ENCODE measurements at regions not wholly inside any gene's neighbourhood (a gene's known extent, or its start where the extent isn't known, plus 50 kb on each side); places are given as distances from the start of the nearest gene placed in this dataset.

DNA sequence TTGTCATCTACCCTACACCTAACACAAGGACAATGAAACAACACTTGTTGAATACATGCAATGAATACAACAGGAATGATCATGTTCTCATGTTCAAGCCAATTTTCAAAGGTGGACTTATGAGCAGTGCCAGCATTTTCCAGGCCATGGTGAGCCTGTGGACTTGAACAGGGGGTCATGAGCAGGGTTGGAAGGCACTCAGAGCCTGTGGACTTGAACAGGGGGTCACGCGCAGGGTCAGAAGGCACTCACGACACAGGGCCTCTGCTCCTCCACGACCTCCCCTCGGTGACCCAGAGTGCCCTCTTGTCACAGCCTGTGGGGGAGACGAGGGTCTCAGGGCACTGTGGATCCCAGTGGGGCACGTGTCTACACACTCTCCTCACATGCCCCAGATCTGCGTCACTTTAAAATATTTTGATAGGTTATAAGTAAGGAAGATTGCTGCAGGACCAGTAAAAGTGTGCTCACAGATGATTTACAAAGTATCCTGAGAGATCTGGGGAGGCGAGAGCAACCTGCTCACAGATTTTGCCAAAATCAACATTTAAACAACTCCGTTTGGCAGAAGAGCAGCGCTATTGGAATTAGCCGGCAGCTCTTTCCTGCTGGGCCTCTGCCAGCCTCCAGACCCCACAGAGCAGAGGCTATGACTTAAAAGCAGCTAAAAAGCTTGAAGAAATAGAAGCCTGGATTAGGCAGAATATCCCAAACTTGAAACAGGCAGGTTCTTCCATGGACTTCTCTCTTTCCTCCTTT, 121.9 kb downstream of the TMEM18 start:
- no peak for FAIRE-seq

DNA sequence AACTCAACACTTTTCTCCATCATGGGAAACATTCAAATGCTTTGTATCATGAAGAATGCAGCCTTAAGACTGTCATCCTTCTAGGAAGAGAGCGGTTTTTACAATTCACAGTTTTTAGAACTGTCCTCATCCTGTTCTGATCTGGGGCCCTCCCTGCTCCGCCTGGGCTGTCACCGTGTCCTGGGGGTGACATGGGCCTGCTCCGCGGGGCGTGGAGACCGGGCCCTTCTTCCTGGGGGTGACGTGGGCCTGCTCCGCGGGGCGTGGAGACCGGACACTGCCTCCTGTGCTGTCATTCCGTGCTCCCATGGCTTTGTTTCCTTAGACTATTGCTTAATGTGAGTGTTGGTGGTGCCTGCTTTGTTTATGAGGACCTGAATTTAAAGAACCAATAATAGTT, 122.8 kb downstream of the TMEM18 start:
- DNase-seq (ENCODE audit: extremely low spot score, insufficient read length, low read depth) (no peak), FAIRE-seq (no peak)

More for the DNA sequence above, 121.9 kb downstream of the TMEM18 start:
- DNase-seq (ENCODE audit: extremely low spot score, insufficient read length, low read depth) = no peak

DNA sequence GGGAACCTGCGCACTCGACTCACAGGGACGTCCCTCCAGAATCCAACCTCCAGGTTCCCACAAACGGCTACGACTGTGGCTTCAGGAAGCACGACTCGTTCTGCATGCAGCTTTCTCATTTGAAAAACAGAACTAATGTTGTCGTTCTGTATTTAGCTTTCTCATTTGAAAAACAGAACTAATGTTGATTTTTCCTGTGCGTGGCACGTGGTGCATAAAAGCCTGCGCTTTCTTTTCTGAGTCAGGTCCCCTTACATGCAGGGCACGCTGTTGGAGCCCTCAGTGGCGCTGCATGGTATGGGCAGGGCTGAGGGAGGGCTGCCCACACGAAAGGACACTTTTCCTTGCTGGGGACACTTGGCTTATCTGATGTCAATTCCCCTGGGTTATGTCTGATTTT, 124.3 kb downstream of the TMEM18 start:
- DNase-seq (ENCODE audit: extremely low spot score, insufficient read length, low read depth) = no peak
- no peak for FAIRE-seq

DNA sequence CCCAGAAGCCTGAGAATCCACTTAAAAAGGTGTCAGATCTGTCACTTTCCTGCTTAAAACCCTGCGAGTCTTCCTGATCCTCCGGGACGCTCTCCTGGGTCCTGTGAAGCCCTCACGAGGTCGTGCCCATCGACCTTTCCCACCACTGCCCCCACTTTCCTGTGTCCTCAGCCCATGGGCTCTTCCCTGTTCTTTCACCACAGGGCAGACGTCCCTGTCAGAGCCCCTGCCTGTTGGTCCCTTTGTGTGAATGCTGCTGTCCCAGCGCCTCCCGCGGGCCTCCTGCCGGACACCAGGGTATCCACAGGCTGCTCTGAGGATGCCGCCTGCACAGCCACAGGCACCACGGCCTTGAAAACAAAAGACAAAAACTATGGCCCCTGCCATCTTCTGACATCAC, 125.6 kb downstream of the TMEM18 start:
- FAIRE-seq = no peak
- DNase-seq (ENCODE audit: extremely low spot score, insufficient read length, low read depth) = no peak

DNA sequence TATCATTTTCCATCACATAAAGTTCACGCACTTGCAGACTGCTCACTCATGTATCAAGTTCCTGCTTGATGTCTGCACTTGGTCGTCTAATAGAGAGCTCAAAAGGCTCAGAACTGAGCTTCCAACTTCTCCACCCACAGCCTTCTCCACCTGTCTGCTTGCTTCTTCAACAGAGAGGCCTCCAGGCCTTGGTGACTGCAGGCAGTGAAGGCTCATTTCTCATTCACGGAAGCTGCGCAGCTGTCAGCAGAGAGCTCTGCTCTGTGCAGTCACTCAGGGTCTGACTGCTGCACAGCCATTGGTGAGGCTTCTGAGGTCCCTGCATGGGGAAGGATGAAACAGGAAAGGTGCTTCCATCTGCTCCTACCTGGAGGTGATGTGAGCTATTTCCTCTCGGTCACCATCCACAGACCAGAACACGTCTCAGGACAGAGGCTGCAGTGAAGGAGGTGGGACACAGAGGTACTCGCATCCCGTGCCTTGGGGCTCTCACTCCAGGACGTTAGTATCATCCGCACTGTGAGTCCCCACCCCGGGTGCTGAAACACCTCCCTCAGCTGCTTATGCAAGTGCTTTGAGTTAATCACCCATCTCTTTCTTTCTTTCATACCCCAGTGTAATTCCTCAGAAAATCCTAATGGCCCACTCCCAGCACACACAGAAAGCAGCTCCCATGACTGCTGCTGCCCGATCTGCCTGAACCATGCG, 126.2 kb downstream of the TMEM18 start:
- FAIRE-seq (no peak), DNase-seq (ENCODE audit: extremely low spot score, insufficient read length, low read depth) (no peak)

DNA sequence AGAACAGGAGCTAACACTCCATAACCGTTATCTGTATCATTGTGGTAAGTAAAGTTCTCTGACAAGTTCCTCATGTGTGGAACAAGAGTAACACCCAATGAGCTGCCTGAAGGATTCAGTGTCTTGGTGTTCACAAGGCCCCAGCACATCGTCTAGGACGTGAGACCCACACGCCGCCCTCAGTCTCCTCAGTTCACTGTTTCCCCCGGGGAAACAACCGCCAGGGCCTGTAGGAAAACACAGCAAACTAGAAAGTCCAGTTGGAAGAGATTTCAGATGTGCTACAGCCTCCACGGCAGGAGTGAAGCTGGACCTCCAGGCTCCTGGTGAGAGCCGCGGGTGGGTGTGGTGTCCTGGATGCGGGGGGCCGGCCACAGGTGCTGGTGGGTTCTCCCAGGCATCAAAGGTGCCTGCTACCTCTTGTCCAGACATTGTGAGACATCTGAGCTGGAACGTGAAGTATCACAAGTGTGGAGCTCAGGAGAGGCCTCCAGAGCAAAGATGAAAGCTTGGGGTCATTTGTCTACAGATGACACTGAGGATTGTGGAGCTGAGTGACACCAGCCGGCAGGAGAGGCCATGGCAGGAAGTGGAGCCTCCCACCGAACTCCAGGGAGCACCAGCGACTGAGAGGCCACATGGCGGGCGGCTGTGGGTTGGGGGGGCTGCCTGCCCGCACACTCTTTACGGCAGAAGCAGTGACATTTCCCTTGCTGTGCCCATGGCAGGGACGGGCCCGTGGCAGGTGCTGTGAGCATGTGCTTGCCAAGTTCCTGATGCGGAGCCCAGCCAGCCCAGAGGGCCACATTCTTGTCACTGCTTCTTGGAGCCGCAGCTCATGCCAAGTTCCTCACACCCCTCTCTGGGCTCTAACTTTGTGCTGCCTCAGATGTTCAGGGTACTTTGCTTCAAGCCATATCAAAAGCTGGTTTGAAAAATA, 131.2 kb downstream of the TMEM18 start:
- FAIRE-seq (no peak), DNase-seq (ENCODE audit: extremely low spot score, insufficient read length, low read depth) (no peak)

DNA sequence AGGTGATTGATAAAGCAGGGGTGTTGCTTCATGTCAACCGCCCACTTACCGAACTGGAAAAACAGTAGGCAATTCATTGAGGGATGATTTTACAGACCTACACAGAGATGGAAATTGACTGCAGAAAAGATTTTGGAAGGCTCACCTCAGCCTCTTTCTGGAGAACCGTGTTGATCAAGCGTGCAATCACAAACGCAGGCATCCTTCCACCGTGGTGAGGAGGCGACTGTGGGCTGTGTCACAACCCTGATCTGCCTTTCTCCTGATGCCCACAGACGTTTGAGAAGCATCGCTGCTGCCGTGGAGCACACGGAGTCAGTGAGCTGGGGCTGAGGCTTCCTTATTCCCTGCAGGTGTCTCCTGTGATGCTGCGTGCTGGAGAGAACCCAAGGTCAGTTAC, 132.0 kb downstream of the TMEM18 start:
- no peak for DNase-seq (ENCODE audit: extremely low spot score, insufficient read length, low read depth)
- FAIRE-seq = no peak

DNA sequence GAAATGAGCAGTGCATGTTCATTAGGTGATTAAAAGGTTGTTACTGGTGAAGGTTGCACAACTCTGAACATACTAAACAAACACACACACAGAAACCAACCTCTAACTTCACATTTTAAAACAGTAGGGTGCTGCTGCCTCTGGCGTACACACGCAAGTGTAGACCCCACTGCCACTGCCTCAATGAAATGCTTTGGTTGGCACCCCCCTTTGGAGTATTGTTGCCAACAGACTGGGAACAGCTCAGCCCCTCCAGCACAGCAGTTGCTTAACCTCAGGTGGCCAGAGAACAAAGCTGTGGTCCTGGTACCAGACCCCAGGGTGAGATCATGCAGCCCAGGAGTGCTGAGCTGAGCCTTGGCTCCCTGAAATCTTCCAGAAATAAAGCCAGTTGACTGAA, 138.6 kb downstream of the TMEM18 start:
- DNase-seq (ENCODE audit: extremely low spot score, insufficient read length, low read depth) = no peak
- FAIRE-seq = no peak

DNA sequence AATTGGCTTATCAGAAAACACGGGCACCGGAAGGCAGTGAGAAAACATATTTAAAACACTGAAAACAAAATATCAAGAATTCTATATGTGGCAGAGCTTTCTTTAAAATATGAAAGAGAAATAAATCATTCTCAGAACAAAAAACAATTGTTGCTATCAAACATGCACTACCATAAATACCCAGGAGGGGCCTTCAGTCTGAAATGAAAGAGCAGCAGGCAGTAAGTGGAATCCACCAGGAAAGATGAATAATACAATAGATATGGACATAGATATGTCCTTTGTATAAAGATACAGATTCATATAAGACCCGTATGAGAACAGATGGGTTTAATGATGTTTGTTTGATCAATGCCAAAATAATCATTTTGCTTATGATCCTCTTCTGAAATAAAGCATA, 142.0 kb downstream of the TMEM18 start:
- DNase-seq (ENCODE audit: extremely low spot score, insufficient read length, low read depth) (no peak), FAIRE-seq (no peak)

DNA sequence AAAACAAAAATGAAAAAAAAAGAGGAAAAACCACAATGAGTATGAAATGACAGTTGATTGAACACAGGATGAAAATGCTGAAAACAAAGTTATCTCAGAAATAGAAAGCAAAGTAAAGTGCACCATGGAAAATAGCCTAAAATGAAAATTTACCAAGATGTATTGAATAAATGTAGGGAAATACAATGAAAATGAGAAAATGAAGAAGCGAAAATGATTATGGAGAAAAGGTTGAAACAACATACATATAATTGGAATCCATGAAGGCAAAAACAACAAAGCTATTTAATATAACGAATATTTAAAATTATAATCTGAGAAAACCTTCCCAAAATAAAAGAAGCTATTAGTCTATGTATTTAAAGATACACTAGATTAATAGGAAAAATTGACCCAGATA, 147.4 kb downstream of the TMEM18 start:
- no peak for FAIRE-seq
- DNase-seq (ENCODE audit: extremely low spot score, insufficient read length, low read depth) = no peak

DNA sequence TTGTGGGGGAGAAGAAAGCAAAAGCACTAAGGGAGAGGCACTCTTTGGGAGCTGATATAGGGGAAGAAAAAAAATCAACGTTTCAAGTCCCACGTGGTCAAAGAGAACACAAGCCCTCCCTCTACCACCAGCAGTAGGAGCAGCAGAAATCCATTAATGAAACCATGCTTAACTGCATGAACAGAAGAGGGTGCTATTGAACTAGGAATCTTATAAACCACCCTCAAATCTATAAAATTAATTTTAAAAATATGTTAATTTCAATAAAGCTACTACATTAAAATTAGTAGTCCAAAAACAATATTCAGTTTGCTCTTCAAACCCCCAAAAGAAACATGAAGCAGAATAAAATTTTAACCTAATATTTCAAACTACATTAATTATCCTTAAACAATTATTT, 147.8 kb downstream of the TMEM18 start:
- FAIRE-seq (no peak), DNase-seq (ENCODE audit: extremely low spot score, insufficient read length, low read depth) (no peak)

DNA sequence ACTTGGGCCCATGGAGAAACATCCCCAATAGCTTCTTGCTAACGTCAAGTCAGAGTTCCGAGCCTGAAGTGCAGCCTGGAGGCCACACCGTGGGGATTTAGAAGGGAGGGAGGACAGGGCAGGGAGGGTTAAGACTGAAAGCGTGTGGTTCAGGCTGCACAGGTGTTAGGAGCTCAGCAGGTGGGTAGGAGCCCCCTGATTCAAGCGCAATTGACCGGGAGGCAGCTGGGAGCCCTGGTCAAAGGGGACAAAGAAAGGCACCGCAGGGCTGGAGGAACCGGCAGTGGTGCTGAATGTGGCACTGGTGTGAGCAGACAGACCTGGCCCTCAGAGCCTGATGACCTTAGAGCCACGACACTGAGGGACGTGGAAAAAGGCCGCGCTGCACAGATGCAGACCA, 149.6 kb downstream of the TMEM18 start:
- FAIRE-seq (no peak), DNase-seq (ENCODE audit: extremely low spot score, insufficient read length, low read depth) (no peak)

DNA sequence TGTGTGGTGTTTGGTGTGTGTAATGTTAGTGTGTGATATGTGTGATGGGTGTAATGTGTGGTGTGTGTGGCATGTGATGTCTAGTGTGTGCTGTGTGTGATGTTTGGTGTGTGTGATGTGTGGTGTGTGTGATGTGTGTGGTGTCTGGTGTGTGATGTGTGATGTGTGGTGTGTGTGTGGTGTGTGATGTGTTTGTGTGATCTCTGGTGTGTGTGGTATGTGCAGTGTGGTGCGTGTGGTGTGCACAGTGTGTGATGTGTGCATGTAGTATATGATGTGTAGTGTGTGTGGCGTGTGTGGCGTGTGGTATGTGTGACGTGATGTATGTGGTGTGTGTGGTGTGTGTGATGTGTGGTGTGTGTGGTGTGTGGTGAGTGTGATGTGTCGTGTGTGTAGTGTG, 150.3 kb downstream of the TMEM18 start:
- DNase-seq (ENCODE audit: extremely low spot score, insufficient read length, low read depth) = no peak
- FAIRE-seq = no peak

DNA sequence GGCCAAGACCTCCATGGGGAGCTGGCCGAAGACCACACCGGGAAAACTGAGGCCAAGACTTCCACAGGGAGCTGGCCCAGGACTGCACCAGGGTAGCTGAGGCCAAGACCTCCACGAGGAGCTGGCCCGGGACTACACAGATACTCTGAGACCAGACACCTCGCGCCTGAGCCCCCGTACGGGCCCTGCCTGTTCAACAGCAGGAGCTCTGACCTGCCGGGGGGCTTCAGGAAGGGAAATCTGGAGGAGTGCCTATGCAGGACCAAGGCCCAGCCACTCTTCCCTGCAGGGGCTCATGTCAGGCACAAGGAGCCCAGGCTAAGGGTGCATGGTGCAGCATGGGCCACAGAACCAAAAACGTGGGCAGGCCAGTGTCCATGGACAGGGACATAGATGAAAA, 151.6 kb downstream of the TMEM18 start:
- FAIRE-seq (no peak), DNase-seq (ENCODE audit: extremely low spot score, insufficient read length, low read depth) (no peak)

DNA sequence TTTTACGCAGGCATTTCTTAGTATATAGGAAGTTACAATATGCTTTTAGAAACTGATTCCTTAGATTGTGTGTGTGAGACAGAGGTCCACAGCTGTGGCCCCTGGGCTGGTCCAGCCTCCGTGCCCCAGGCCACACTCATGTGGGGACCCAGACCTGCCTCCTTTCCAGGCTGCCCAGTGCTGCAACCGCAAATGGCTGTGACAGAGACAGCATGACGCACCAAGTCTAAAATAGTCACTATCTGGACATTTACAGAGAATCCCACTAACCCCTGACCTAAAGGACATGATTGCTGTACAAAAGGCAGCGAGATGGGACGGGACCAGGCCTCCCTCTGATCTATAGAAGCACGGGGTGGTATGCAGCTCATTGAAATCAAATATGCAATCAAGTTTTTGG, 152.2 kb downstream of the TMEM18 start:
- DNase-seq (ENCODE audit: extremely low spot score, insufficient read length, low read depth) = no peak
- FAIRE-seq = no peak

DNA sequence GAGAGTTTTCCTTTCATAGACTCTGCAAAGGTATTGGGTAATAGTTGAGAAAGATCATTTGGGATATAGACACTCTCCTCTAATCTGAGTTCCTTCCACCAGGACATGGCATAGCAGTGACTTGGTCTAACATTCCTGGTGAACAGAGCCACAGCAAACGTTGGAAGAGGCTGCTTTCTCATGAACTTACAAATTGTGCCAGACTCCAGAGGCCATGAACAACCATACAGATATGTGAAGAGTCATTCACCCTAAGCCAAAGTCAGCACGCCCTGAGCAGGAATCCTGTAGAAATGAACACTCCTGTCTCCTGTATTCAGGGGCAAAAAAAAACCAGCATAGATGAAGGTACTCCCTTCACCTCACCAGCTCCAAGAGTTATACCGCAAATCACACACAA, 152.8 kb downstream of the TMEM18 start:
- no peak for FAIRE-seq
- DNase-seq (ENCODE audit: extremely low spot score, insufficient read length, low read depth) = no peak

DNA sequence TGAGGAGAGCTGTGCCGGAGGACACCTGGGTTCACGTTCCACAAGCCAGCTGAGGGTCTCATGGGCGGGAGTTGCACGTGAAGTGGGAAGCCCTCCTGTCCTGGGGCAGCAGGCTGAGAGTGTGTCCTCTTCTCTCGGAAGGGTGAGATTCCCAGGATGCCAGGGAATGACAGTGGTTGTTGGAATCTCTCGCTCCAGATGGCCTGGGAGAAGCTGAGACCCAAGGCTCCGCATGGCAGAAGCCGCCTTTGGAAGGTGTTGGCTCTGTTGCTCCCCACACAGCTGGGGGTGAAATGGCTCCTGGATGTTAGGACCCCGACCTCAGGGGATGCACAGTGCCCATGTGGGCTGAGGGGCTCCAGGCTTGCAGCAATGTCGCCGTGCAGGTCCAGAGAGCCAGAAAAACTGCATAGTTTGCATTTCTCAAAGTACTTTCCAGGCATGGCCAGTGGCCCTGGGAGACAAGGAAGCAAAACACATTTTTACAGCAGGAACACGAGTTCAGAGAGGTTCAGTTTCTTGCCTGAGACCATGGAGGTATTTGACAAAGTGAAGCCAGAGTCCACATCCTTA, 153.4 kb downstream of the TMEM18 start:
- DNase-seq (ENCODE audit: extremely low spot score, insufficient read length, low read depth) (no peak), FAIRE-seq (no peak)

DNA sequence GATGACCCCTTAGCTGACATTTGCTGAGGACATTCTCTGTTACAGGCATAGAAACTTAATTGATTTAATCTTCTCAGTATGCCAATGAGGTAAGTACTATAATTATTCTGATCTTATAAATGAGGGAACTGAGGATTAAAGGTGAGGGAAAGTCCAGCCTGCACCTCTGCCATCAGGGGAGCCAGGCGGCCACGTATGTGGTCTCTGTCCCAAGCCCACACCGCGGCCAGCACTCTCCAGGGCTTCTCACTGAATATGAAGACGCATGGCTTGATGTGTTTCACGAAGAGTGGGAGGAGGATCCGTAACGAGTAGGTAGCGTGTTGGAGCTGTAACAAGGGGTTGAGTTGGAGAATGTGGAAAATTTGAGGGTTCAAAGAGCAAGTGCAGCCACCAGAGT, 154.4 kb downstream of the TMEM18 start:
- FAIRE-seq = no peak
- DNase-seq (ENCODE audit: extremely low spot score, insufficient read length, low read depth) = no peak

DNA sequence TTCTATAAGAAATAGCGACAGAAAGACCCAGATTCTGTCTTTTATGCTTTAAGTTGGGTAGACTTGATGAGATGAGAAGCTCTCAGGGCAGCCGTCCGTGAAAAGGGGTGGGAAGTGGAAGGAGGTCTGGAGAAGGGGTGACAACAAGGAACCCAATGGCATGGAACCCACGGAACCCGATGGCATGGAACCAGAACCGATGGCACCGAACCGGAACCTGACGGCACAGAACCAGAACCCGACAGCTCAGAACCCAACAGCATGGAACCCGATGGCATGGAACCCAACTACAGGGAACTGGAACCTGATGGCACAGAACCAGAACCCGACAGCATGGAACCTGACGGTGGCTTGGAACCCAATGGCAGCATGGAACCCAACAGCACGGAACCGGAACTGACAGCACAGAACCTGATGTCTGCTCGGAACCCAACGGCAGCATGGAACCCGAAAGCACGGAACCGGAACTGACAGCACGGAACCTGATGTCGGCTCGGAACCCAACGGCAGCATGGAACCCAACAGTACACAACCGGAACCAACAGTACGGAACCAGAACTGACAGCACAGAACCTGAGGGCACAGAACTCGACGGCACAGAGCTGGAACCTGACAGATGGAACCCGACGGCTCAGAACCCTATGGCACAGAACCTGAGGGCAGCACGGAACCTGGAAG, 155.2 kb downstream of the TMEM18 start:
- FAIRE-seq (no peak), DNase-seq (ENCODE audit: extremely low spot score, insufficient read length, low read depth) (no peak)
